SK-N-SH (cell line): ENCODE measurements at regions not wholly inside any gene's neighbourhood (a gene's known extent, or its start where the extent isn't known, plus 50 kb on each side); places are given as distances from the start of the nearest gene placed in this dataset.

Source experiments
- CTCF ChIA-PET: fragments of 300-600, 350-600 bp; formaldehyde crosslinking; extraction: SDS; loops from one replicate; lab custom pipeline; 2021; lab: Yijun Ruan, JAX
- POLR2A ChIA-PET: fragments of 350-600 bp; sonication (Branson Sonifier 250); formaldehyde crosslinking; extraction: SDS; loops from one replicate; lab custom pipeline; 2020; ENCODE audit warnings: antibody characterized with exemption, inconsistent platforms; lab: Yijun Ruan, JAX
- DNase-seq: peaks from one replicate; pipeline ENCODE4 v3.0.0; 2012
- H2AFZ ChIP-seq: fragments of 200-600 bp; sonication (generic); 2 replicates; pipeline ENCODE4 v1.8.1; 2016; ENCODE audit warnings: antibody characterized with exemption, mild to moderate bottlenecking, low read depth
- H3F3A ChIP-seq: fragments of 200-600 bp; sonication (generic); replicated peaks from 2 replicates; pipeline ENCODE3; 2016; ENCODE audit warnings: antibody characterized with exemption, mild to moderate bottlenecking; ENCODE audit not compliant: insufficient read depth
- H3K27ac ChIP-seq, 2 experiments: fragments of 200-500 bp in 1 of 2; fragments of 200-600 bp in 1 of 2; sonication (Bioruptor generic) in 1 of 2; sonication (generic), shearing (Covaris generic) in 1 of 2; 2 replicates each; pipeline versions ENCODE4 v1.5.1 to v1.6.1; 2014 to 2016; ENCODE audit warnings: low read depth in 2 of 2, inconsistent platforms in 1 of 2, low read length in 1 of 2, mild to moderate bottlenecking in 1 of 2, mixed read lengths in 1 of 2
- H3K27me3 ChIP-seq: fragments of 200-600 bp; sonication (generic), shearing (Covaris generic); 2 replicates; pipeline ENCODE4 v1.6.1; 2016; ENCODE audit warnings: mixed run types; ENCODE audit not compliant: insufficient read depth
- H3K36me3 ChIP-seq, 2 experiments: fragments of 200-500 bp in 1 of 2; fragments of 200-600 bp in 1 of 2; sonication (Bioruptor generic) in 1 of 2; sonication (generic) in 1 of 2; replicated peaks in 1 of 2; 2 replicates each; pipeline versions ENCODE3 to v1.5.1; 2014 to 2016; ENCODE audit warnings: low read length in 1 of 2, mild to moderate bottlenecking in 1 of 2; ENCODE audit not compliant: insufficient read depth in 2 of 2, control insufficient read depth in 1 of 2
- H3K4me1 ChIP-seq, 2 experiments: fragments of 200-500 bp in 1 of 2; fragments of 200-600 bp in 1 of 2; sonication (Bioruptor generic) in 1 of 2; sonication (generic), shearing (Covaris generic) in 1 of 2; 2 replicates each; pipeline versions ENCODE4 v1.5.1 to v1.6.1; 2014 to 2016; ENCODE audit warnings: low read depth in 1 of 2, low read length in 1 of 2, mixed run types in 1 of 2; ENCODE audit not compliant: insufficient read depth in 2 of 2, control insufficient read depth in 1 of 2
- H3K4me2 ChIP-seq: fragments of 200-600 bp; sonication (generic), shearing (Covaris generic); 2 replicates; pipeline ENCODE4 v1.6.1; 2017; ENCODE audit warnings: mixed run types
- H3K4me3 ChIP-seq, 2 experiments: fragments of 200-500 bp in 1 of 2; fragments of 200-600 bp in 1 of 2; sonication (Bioruptor generic) in 1 of 2; sonication (generic), shearing (Covaris generic) in 1 of 2; 2 replicates each; pipeline versions ENCODE4 v1.5.1 to v1.8.1; 2014 to 2016; ENCODE audit warnings: low read depth in 2 of 2, inconsistent platforms in 1 of 2, low read length in 1 of 2, mild to moderate bottlenecking in 1 of 2, mixed read lengths in 1 of 2, moderate library complexity in 1 of 2
- H3K79me2 ChIP-seq: fragments of 200-600 bp; sonication (generic); 2 replicates; pipeline ENCODE4 v1.8.1; 2017; ENCODE audit warnings: mild to moderate bottlenecking; ENCODE audit not compliant: insufficient read depth
- H3K9ac ChIP-seq: fragments of 200-600 bp; sonication (generic); 2 replicates; pipeline ENCODE4 v1.6.1; 2017; ENCODE audit warnings: mixed run types
- H3K9me2 ChIP-seq: fragments of 200-600 bp; sonication (generic); 2 replicates; pipeline ENCODE4 v1.6.1; 2017; ENCODE audit warnings: mixed run types
- H3K9me3 ChIP-seq: fragments of 200-600 bp; sonication (generic); 2 replicates; pipeline ENCODE4 v1.6.1; 2017; ENCODE audit warnings: mixed run types, mild to moderate bottlenecking, moderate library complexity
- H4K20me1 ChIP-seq: fragments of 200-600 bp; sonication (generic); 2 replicates; pipeline ENCODE4 v1.6.1; 2017; ENCODE audit warnings: mild to moderate bottlenecking, mixed run types; ENCODE audit not compliant: insufficient read depth
- CHD2 ChIP-seq: fragments of 150-350 bp; IDR thresholded peaks from 2 replicates; pipeline ENCODE4 v1.6.1; 2018; ENCODE audit warnings: low read length; ENCODE audit not compliant: partially characterized antibody
- CTCF ChIP-seq: fragments of 200-600 bp; sonication (generic); IDR thresholded peaks from 2 replicates; pipeline ENCODE4 v1.6.1; 2017; ENCODE audit warnings: antibody characterized with exemption, mild to moderate bottlenecking, moderate library complexity
- ELF1 ChIP-seq: IDR thresholded peaks from 2 replicates; pipeline ENCODE4 v1.4.0; 2012
- EP300 ChIP-seq, 2 experiments: IDR thresholded peaks; 2 replicates each; pipeline versions ENCODE4 v1.4.0 to v1.6.1; 2012; ENCODE audit warnings: borderline replicate concordance in 1 of 2, low read depth in 1 of 2, low read length in 1 of 2
- FOSL2 ChIP-seq: IDR thresholded peaks from 2 replicates; pipeline ENCODE4 v1.4.0; 2012; ENCODE audit warnings: low read depth, mild to moderate bottlenecking, moderate library complexity, borderline replicate concordance
- GABPA ChIP-seq: IDR thresholded peaks from 2 replicates; pipeline ENCODE4 v1.4.0; 2012; ENCODE audit warnings: low read depth, mild to moderate bottlenecking
- IRF3 ChIP-seq: fragments of 150-350 bp; IDR thresholded peaks from 2 replicates; pipeline ENCODE4 v1.6.1; 2016; ENCODE audit warnings: mild to moderate bottlenecking, low read depth, low read length
- MEF2A ChIP-seq: IDR thresholded peaks from 2 replicates; pipeline ENCODE4 v1.4.0; 2012; ENCODE audit warnings: low read depth, borderline replicate concordance
- MXI1 ChIP-seq: IDR thresholded peaks from 2 replicates; pipeline ENCODE4 v1.6.1; 2012; ENCODE audit warnings: mild to moderate bottlenecking, low read depth, low read length, improper control_type of control experiment
- NFIC ChIP-seq: IDR thresholded peaks from 2 replicates; pipeline ENCODE4 v1.4.0; 2012; ENCODE audit warnings: borderline replicate concordance
- NRF1 ChIP-seq: IDR thresholded peaks from 2 replicates; pipeline ENCODE4 v1.6.1; 2012; ENCODE audit warnings: low read depth, mild to moderate bottlenecking, low read length
- POLR2AphosphoS5 ChIP-seq: IDR thresholded peaks from 2 replicates; pipeline ENCODE4 v1.6.1; 2012; ENCODE audit warnings: low read depth, low read length
- RCOR1 ChIP-seq: fragments of 150-350 bp; IDR thresholded peaks from 2 replicates; pipeline ENCODE4 v1.6.1; 2017; ENCODE audit warnings: antibody characterized with exemption, low read length
- RFX5 ChIP-seq: IDR thresholded peaks from 2 replicates; pipeline ENCODE4 v1.6.1; 2012; ENCODE audit warnings: mild to moderate bottlenecking, improper control_type of control experiment, low read length
- TCF12 ChIP-seq: IDR thresholded peaks from 2 replicates; pipeline ENCODE4 v1.4.0; 2012
- TEAD4 ChIP-seq: IDR thresholded peaks from 2 replicates; pipeline ENCODE4 v1.4.0; 2012; ENCODE audit warnings: mild to moderate bottlenecking, borderline replicate concordance; ENCODE audit not compliant: insufficient read depth
- ZBTB33 ChIP-seq: IDR thresholded peaks from 2 replicates; pipeline ENCODE4 v1.4.0; 2012; ENCODE audit warnings: low read depth, borderline replicate concordance

- H3K9ac ChIP-seq: no peak overlapping the region
- H3K4me3 ChIP-seq: no peak overlapping the region
- TF ChIP-seq POLR2AphosphoS5: no peak
- no peak for TF ChIP-seq ELF1
- TF ChIP-seq IRF3: no peak
- TF ChIP-seq GABPA: no peak
- no peak for TF ChIP-seq NRF1
- TF ChIP-seq FOSL2: no peak
- no peak for TF ChIP-seq TEAD4
- no peak for TF ChIP-seq MXI1
- TF ChIP-seq TCF12: no peak
- no peak for TF ChIP-seq NFIC
- TF ChIP-seq EP300 (IDR thresholded peaks at IDR 0.05; ENCODE audit: borderline replicate concordance in 1 of 2, low read depth in 1 of 2, low read length in 1 of 2): no peak
- no peak for TF ChIP-seq ZBTB33
- TF ChIP-seq CTCF: no peak
- TF ChIP-seq RCOR1: no peak
- TF ChIP-seq MEF2A: no peak
- no peak for TF ChIP-seq CHD2
- TF ChIP-seq RFX5: no peak
- TF ChIP-seq, all 33 proteins: peak for 0
- Histone ChIP-seq H3K36me3 (no peaks in the 10 kb centered on the region), H3F3A (no peaks in the 10 kb centered on the region), H3K9me2 (no peaks in the 10 kb centered on the region), H3K27ac (no peak overlapping the region), H3K27me3 (no peaks in the 10 kb centered on the region), H4K20me1 (no peaks in the 10 kb centered on the region), H3K79me2 (no peaks in the 10 kb centered on the region), H2AFZ (no peak overlapping the region), H3K4me2 (no peak overlapping the region), H3K9me3 (no peaks in the 10 kb centered on the region), H3K4me1 (no peaks in the 10 kb centered on the region)
- ChIA-PET POLR2A (no interaction called here), CTCF (no interaction called here)
- DNase-seq: no peak
Observed at GRCh38 chr3:31249545-31249944, 283.2 kb upstream of the STT3B start.
